Activated CD4-positive, CD25-positive, alpha-beta regulatory T cell treated with anti-CD3 and anti-CD28 coated beads, Interleukin-2, amount 50 U/mL, for 16 hours (primary cell): ENCODE measurements at regions not wholly inside any gene's neighbourhood (a gene's known extent, or its start where the extent isn't known, plus 50 kb on each side); places are given as distances from the start of the nearest gene placed in this dataset.
"Not testable (repeated sequence)": the region's sequence is repeated elsewhere in the genome, so short reads cannot be mapped to it uniquely, and the experiment has no call there.

Experiments used
- DNase-seq: peaks from one replicate; pipeline ENCODE4 v3.0.0-alpha.2; 2020; ENCODE audit warnings: low read depth, low spot score

GRCh38 chr13:24931450-24932251, 164.3 kb upstream of the PABPC3 start:
- DNase-seq: no peak

GRCh38 chr13:24933106-24934023, 162.6 kb upstream of the PABPC3 start:
- not testable (repeated sequence) for DNase-seq

DNA sequence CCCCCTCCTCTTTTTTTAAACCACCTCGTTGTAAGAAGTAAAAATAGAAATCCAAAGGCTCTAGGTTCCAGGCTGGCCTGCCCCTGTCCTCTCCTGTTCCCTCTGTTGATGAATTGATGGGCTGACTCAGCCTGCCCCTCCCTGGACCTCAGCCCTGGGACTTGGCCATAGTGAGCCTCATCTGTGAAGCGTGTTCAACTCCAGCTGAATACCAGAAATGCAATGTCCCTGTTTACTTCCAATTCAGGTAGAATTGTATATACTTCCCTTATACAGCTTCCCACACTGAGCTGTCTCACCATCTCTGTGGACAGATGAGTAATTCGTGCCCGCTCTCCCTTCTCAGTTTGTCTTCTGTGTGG, 161.9 kb upstream of the PABPC3 start:
- DNase-seq: not testable (repeated sequence)

DNA sequence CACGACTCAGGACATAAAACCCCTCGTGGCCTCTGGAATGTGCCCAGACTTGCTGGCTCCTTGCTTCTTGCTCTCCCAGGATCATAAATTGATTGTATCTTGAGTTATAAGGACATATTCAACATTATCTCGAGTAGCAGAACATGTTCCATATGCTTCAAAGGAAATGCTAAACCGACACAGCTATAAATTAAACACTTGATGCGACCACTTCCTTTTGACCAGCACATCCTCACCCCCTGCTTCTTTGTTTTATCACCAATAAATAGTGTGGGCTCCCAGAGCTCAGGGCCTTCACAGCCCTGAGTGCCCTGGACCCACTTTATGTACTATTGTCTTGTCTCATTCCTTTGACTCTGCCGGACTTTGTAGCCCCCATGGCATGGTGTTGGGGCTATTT, 157.0 kb upstream of the PABPC3 start:
- no peak for DNase-seq

- not testable (repeated sequence) for DNase-seq
Observed at GRCh38 chr13:24941023-24941713, 154.8 kb upstream of the PABPC3 start.

DNA sequence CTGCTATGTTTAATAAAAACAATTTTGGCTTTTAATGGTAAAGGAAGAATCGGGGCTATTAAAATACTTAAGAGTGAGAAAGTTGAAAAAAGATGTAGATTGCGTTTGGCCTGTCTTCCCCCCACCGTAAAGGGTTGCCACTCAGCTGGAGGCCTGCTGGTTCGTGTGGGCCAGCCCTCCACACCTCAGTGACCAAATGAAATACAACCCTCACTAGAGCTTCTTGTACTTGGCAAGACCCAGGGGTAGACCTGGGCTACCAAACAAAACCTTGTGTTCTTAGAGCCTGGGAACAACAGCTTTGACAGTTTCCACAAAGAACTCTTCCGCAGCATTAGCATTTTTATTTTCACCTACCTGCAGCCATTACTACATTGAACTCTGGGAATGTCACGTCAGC, 152.8 kb upstream of the PABPC3 start:
- DNase-seq: no peak

DNA sequence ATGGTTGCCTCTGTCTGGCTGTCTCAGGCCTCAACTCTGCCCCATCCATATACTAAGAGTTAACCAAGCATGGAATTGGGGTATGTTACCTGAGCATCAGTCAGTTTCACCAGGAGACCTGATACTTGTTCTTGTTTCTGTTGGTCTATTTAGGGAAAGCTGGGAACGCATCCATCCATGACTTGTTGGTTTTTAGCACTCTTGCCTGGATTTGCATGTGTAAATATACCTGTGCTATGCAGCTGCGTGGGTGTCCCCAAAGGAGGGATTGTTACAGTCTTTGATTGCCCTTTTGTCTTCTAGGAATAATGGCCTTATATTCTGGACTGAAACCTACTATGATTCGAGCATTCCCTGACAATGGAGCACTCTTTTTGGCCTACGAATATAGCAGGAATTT, 151.9 kb upstream of the PABPC3 start:
- DNase-seq: not testable (repeated sequence)

DNA sequence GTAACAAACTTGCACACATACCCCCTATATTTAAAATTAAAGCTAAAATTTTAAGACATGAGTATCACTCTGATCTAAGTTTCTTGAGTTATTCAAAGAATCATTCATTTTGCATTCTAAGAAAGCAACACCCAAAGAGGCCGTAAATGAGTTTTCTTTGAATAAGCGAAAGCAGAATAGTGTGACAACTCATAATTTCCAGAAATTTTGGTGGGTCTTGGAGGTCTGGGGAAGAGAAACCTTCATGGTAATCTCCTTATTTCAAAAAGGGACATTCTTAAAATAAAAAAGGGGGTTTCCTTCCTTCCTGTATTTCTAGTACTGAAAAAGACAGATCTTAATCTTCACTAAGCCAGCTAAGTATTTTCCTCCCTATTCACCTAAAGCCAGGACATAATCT, 147.0 kb upstream of the PABPC3 start:
- not testable (repeated sequence) for DNase-seq

GRCh38 chr13:24950611-24951010, 145.3 kb upstream of the PABPC3 start:
- DNase-seq: not testable (repeated sequence)

DNA sequence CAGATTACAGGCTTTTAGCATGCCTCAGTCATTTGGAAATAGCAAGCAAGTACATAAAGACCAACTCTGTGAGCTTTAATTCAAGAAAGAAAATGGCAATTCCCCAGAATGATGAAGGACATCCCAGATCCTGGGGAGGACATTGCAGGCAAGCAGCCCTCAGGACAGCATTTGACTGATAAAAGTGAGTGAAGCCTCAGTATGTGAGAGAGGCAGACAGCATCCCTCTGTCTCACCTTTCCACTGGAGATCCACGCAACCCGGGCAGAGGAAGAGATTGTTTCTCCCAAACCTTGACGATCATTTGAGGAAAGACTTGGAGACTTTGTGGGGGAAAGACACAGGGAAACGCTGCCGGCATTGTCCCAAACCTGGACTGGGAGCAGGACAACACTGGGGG, 128.0 kb upstream of the PABPC3 start:
- DNase-seq: not testable (repeated sequence)

- not testable (repeated sequence) for DNase-seq
Observed at GRCh38 chr13:24968416-24968815, 127.5 kb upstream of the PABPC3 start.

DNA sequence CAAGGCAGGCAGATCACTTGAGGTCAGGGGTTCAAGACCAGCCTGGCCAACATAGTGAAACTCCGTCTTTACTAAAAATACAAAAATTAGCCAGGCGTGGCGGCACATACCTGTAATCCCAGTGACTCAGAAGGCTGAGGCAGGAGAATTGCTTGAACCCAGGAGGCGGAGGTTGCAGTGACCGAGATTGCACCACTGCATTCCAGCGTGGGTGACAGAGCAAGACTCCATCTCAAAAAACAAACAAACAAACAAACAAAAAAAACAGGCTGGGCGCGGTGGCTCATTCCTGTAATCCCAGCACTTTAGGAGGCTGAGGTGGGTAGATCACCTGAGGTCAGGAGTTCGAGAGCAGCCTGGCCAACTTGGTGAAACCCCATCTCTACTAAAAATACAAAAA, 122.8 kb upstream of the PABPC3 start:
- DNase-seq: not testable (repeated sequence)

- not testable (repeated sequence) for DNase-seq
Observed at GRCh38 chr13:24981181-24981803, 114.6 kb upstream of the PABPC3 start.

- no peak for DNase-seq
Observed at GRCh38 chr13:24982333-24982999, 113.5 kb upstream of the PABPC3 start.

- no peak for DNase-seq
Observed at GRCh38 chr13:24983094-24983493, 112.8 kb upstream of the PABPC3 start.

- no peak for DNase-seq
Observed at GRCh38 chr13:24984134-24984533, 111.8 kb upstream of the PABPC3 start.

- DNase-seq: no peak
Observed at GRCh38 chr13:24985107-24985506, 110.8 kb upstream of the PABPC3 start.

DNA sequence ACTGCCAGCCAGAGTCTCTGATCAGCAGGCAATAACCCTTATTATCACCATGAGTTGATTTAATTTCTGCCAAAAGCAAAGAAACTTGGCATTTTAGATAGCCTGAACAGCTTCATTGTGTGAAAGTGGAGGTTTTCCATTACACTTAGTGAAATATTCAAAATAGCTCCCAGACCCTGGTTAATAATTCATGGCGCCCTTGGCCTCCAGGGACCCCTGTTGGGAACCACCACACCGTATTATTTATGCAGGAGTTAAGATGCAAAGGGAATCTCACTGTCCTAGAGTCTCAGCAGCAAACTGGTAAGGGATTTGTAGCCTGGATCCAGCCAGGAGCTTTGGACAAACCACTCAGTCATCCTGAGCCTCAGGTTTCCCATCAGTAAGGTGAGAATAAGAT, 110.0 kb upstream of the PABPC3 start:
- no peak for DNase-seq

GRCh38 chr13:24986826-24987225, 109.1 kb upstream of the PABPC3 start:
- no peak for DNase-seq

DNA sequence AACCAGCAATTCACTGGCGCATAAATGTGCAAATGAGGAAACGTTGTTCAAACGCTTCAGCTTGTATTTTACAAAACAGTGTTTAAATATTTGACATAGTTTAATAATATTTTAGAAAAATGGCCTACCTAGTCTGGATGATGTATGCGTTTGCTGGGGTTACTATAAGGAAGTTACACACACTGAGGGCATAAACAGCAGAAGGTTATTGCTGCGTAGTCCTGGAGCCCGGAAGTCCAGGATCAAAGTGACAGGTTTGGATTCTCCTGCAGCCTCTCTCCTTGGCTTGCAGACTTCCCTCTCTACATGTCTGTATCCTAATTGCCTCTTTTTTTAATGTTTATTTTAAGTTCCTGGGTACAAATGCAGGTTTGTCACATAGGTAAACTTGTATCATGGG, 106.0 kb upstream of the PABPC3 start:
- DNase-seq: not testable (repeated sequence)

DNA sequence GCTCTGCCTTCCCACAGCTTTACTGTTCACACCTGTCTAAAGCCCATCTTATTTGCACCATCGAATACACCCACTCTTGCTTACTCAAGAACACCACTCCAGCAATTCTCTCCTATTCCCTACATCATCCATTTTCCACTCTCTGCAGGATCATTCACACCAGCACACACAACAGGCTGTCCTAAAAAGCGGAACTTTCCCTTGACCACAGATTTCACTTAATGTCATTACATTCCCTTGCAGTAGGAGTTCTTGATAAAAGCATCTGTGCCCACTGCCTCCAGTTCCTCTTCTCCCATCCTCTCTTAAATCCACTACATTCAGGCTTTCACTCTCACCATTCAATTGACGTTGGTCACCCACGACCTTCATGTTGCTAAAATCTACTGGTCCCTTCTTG, 103.0 kb upstream of the PABPC3 start:
- not testable (repeated sequence) for DNase-seq
